ENCODE measurements at regions not wholly inside any gene's neighbourhood (a gene's known extent, or its start where the extent isn't known, plus 50 kb on each side); places are given as distances from the start of the nearest gene placed in this dataset.

- DNase-seq (ENCODE audit: low read depth in 2 of 2), result no peak
Observed at GRCh38 chr18:67876871-67877270, 360.4 kb upstream of the DSEL start.

- no peak for DNase-seq (ENCODE audit: low read depth in 2 of 2)
Observed at GRCh38 chr18:67875944-67876343, 359.4 kb upstream of the DSEL start.

- DNase-seq (ENCODE audit: low read depth in 2 of 2), result no peak
Observed at GRCh38 chr18:67875060-67875459, 358.5 kb upstream of the DSEL start.

- DNase-seq (ENCODE audit: low read depth in 2 of 2), result no peak
Observed at GRCh38 chr18:67865400-67865799, 348.9 kb upstream of the DSEL start.

GRCh38 chr18:67864677-67865340 lies 348.3 kb upstream of the DSEL start:
- peak; percentile 88 for DNase-seq (ENCODE audit: low read depth in 2 of 2)

GRCh38 chr18:67862069-67862468 lies 345.5 kb upstream of the DSEL start:
- DNase-seq (ENCODE audit: low read depth in 2 of 2), result peak; percentile 45 to 49

GRCh38 chr18:67854340-67854739 lies 337.8 kb upstream of the DSEL start:
- DNase-seq (ENCODE audit: low read depth in 2 of 2), result peak in 1 of 2 experiments; percentile 9

- DNase-seq (ENCODE audit: low read depth in 2 of 2), result no peak
Observed at GRCh38 chr18:67846422-67847098, 330.0 kb upstream of the DSEL start.

- DNase-seq (ENCODE audit: low read depth in 2 of 2), result no peak
Observed at GRCh38 chr18:67845035-67845434, 328.5 kb upstream of the DSEL start.

- no peak for DNase-seq (ENCODE audit: low read depth in 2 of 2)
Observed at GRCh38 chr18:67840379-67840778, 323.9 kb upstream of the DSEL start.

- no peak for DNase-seq (ENCODE audit: low read depth in 2 of 2)
Observed at GRCh38 chr18:67818432-67818831, 301.9 kb upstream of the DSEL start.

- no peak for DNase-seq (ENCODE audit: low read depth in 2 of 2)
Observed at GRCh38 chr18:67815280-67815679, 298.8 kb upstream of the DSEL start.

GRCh38 chr18:67813380-67814028 lies 297.0 kb upstream of the DSEL start:
- no peak for DNase-seq (ENCODE audit: low read depth in 2 of 2)

- DNase-seq (ENCODE audit: low read depth in 2 of 2), result no peak
Observed at GRCh38 chr18:67805261-67805660, 288.7 kb upstream of the DSEL start.

- peak; percentile 25 to 29 for DNase-seq (ENCODE audit: low read depth in 2 of 2)
Observed at GRCh38 chr18:67794521-67794920, 278.0 kb upstream of the DSEL start.

- no peak for DNase-seq (ENCODE audit: low read depth in 2 of 2)
Observed at GRCh38 chr18:67790527-67790926, 274.0 kb upstream of the DSEL start.

GRCh38 chr18:67789165-67789545 lies 272.6 kb upstream of the DSEL start:
- no peak for DNase-seq (ENCODE audit: low read depth in 2 of 2)

GRCh38 chr18:67788310-67789164 lies 272.0 kb upstream of the DSEL start:
- DNase-seq (ENCODE audit: low read depth in 2 of 2), result no peak

GRCh38 chr18:67783196-67783946 lies 266.9 kb upstream of the DSEL start:
- DNase-seq (ENCODE audit: low read depth in 2 of 2), result peak; percentile 86

- no peak for DNase-seq (ENCODE audit: low read depth in 2 of 2)
Observed at GRCh38 chr18:67778016-67778415, 261.5 kb upstream of the DSEL start.

GRCh38 chr18:67776929-67777328 lies 260.4 kb upstream of the DSEL start:
- DNase-seq (ENCODE audit: low read depth in 2 of 2), result peak in 1 of 2 experiments; percentile 32
